Prostate gland (tissue), 2 donors: ENCODE measurements at regions not wholly inside any gene's neighbourhood (a gene's known extent, or its start where the extent isn't known, plus 50 kb on each side); places are given as distances from the start of the nearest gene placed in this dataset.

ENCODE experiments used
- CTCF ChIP-seq, 4 experiments: fragments of 200-600 bp in 2 of 4; fragments of 450-650 bp in 2 of 4; sonication (generic) in 2 of 4; IDR thresholded peaks; 1 replicate in 3 of 4; 2 replicates in 1 of 4; pipeline ENCODE4 v1.5.1; 2016 to 2019; ENCODE audit warnings: antibody characterized with exemption in 4 of 4, mild to moderate bottlenecking in 2 of 4, moderate library complexity in 2 of 4
- POLR2A ChIP-seq: fragments of 450-650 bp; IDR thresholded peaks from one replicate; pipeline ENCODE4 v1.6.1; 2016; ENCODE audit warnings: antibody characterized with exemption, mild to moderate bottlenecking
- POLR2AphosphoS5 ChIP-seq: sonication (generic); formaldehyde crosslinking; IDR thresholded peaks from one replicate; pipeline ENCODE4 v1.6.1; 2017; ENCODE audit warnings: antibody characterized with exemption

- no peak for TF ChIP-seq CTCF (IDR thresholded peaks at IDR 0.05)
- TF ChIP-seq POLR2A = no peak
- TF ChIP-seq POLR2AphosphoS5 = no peak
Measured at GRCh38 chr4:164529058-164529457, 224.9 kb upstream of the SMIM31 start.
